Mesenchymal stem cell (in vitro differentiated cells and primary cell): ENCODE measurements at regions not wholly inside any gene's neighbourhood (a gene's known extent, or its start where the extent isn't known, plus 50 kb on each side); places are given as distances from the start of the nearest gene placed in this dataset.
A peak's percentile ranks its signal among the peaks of the same experiment; 100 is the strongest.

Source experiments
- DNase-seq: peaks from one replicate; pipeline ENCODE4 v3.0.0-alpha.2; 2013
- H2AFZ ChIP-seq: one replicate; pipeline ENCODE4 v1.6.1; 2013; ENCODE audit warnings: low read depth, mild to moderate bottlenecking, control low read depth, inconsistent platforms, low read length, moderate library complexity
- H2AK5ac ChIP-seq: 2 replicates; pipeline ENCODE4 v1.6.1; 2013; ENCODE audit warnings: low read length, moderate library complexity, mild to moderate bottlenecking, inconsistent platforms; ENCODE audit not compliant: severe bottlenecking
- H2BK120ac ChIP-seq: one replicate; pipeline ENCODE4 v1.6.1; 2013; ENCODE audit warnings: low read depth, mild to moderate bottlenecking, inconsistent platforms, low read length, moderate library complexity
- H2BK12ac ChIP-seq, 2 experiments: one replicate each; pipeline ENCODE4 v1.6.1; 2013; ENCODE audit warnings: inconsistent platforms in 2 of 2, low read length in 2 of 2, mild to moderate bottlenecking in 2 of 2, moderate library complexity in 2 of 2, control low read depth in 1 of 2
- H2BK15ac ChIP-seq: one replicate; pipeline ENCODE4 v1.6.1; 2013; ENCODE audit warnings: mild to moderate bottlenecking, low read depth, inconsistent platforms; ENCODE audit not compliant: poor library complexity, severe bottlenecking
- H2BK5ac ChIP-seq: 2 replicates; pipeline ENCODE4 v1.6.1; 2013; ENCODE audit warnings: low read depth, mild to moderate bottlenecking, low read length, control low read depth, inconsistent platforms; ENCODE audit not compliant: poor library complexity, severe bottlenecking
- H3K14ac ChIP-seq, 2 experiments: one replicate each; pipeline ENCODE4 v1.6.1; 2013; ENCODE audit warnings: inconsistent platforms in 2 of 2, low read length in 2 of 2, control low read depth in 1 of 2, mild to moderate bottlenecking in 1 of 2, moderate library complexity in 1 of 2
- H3K18ac ChIP-seq, 2 experiments: one replicate each; pipeline ENCODE4 v1.6.1; 2013; ENCODE audit warnings: inconsistent platforms in 2 of 2, low read length in 2 of 2, control low read depth in 1 of 2, low read depth in 1 of 2, mild to moderate bottlenecking in 1 of 2
- H3K23ac ChIP-seq, 2 experiments: one replicate each; pipeline ENCODE4 v1.6.1; 2013; ENCODE audit warnings: inconsistent platforms in 2 of 2, low read length in 2 of 2, mild to moderate bottlenecking in 2 of 2, moderate library complexity in 2 of 2, control low read depth in 1 of 2
- H3K27ac ChIP-seq: 2 replicates; pipeline ENCODE4 v1.5.1; 2013; ENCODE audit warnings: mild to moderate bottlenecking, moderate library complexity, low read length, control low read depth, inconsistent platforms; ENCODE audit not compliant: poor library complexity, severe bottlenecking
- H3K27me3 ChIP-seq, 2 experiments: 2 replicates each; pipeline versions ENCODE4 v1.6.1 to v1.7.0; 2013; ENCODE audit warnings: low read length in 2 of 2, mild to moderate bottlenecking in 2 of 2, moderate library complexity in 2 of 2, control low read depth in 1 of 2, inconsistent platforms in 1 of 2; ENCODE audit not compliant: control insufficient read depth in 1 of 2, insufficient read depth in 1 of 2
- H3K36me3 ChIP-seq, 2 experiments: 2 replicates each; pipeline versions ENCODE4 v1.6.1 to v1.7.0; 2013; ENCODE audit warnings: low read length in 2 of 2, control low read depth in 1 of 2, inconsistent platforms in 1 of 2, low read depth in 1 of 2, mild to moderate bottlenecking in 1 of 2; ENCODE audit not compliant: insufficient read depth in 2 of 2, control insufficient read depth in 1 of 2
- H3K4ac ChIP-seq, 2 experiments: one replicate each; pipeline ENCODE4 v1.6.1; 2013; ENCODE audit warnings: inconsistent platforms in 2 of 2, low read length in 2 of 2, mild to moderate bottlenecking in 2 of 2, moderate library complexity in 2 of 2, control low read depth in 1 of 2, low read depth in 1 of 2
- H3K4me1 ChIP-seq: 2 replicates; pipeline ENCODE4 v1.6.1; 2013; ENCODE audit warnings: low read depth, low read length, control low read depth; ENCODE audit not compliant: control insufficient read depth, insufficient read depth
- H3K4me2 ChIP-seq: 2 replicates; pipeline ENCODE4 v1.6.1; 2013; ENCODE audit warnings: low read length, mild to moderate bottlenecking, inconsistent platforms; ENCODE audit not compliant: poor library complexity, severe bottlenecking
- H3K4me3 ChIP-seq, 2 experiments: 2 replicates each; pipeline versions ENCODE4 v1.5.1 to v1.7.0; 2013; ENCODE audit warnings: low read length in 2 of 2, mild to moderate bottlenecking in 2 of 2, control low read depth in 1 of 2, low read depth in 1 of 2; ENCODE audit not compliant: insufficient read depth in 1 of 2
- H3K79me1 ChIP-seq: replicated peaks from 2 replicates; pipeline ENCODE4 v1.6.1; 2013; ENCODE audit warnings: mild to moderate bottlenecking, control low read depth, low read length, inconsistent platforms; ENCODE audit not compliant: poor library complexity, severe bottlenecking
- H3K9ac ChIP-seq: 2 replicates; pipeline ENCODE4 v1.7.0; 2013; ENCODE audit warnings: mild to moderate bottlenecking, low read length, moderate library complexity
- H3K9me3 ChIP-seq: 2 replicates; pipeline ENCODE4 v1.7.0; 2013; ENCODE audit warnings: mild to moderate bottlenecking, low read length; ENCODE audit not compliant: control insufficient read depth
- H4K8ac ChIP-seq: one replicate; pipeline ENCODE4 v1.6.1; 2013; ENCODE audit warnings: inconsistent platforms, mild to moderate bottlenecking, low read length, moderate library complexity
- H4K91ac ChIP-seq: one replicate; pipeline ENCODE4 v1.6.1; 2013; ENCODE audit warnings: mild to moderate bottlenecking, low read length, inconsistent platforms
- WGBS: methylation state at CpG from one replicate; pipeline ENCODE4 v1.1.7; 2013; ENCODE audit warnings: mixed read lengths; 5-methylcytosine and 5-hydroxymethylcytosine counted together

DNA sequence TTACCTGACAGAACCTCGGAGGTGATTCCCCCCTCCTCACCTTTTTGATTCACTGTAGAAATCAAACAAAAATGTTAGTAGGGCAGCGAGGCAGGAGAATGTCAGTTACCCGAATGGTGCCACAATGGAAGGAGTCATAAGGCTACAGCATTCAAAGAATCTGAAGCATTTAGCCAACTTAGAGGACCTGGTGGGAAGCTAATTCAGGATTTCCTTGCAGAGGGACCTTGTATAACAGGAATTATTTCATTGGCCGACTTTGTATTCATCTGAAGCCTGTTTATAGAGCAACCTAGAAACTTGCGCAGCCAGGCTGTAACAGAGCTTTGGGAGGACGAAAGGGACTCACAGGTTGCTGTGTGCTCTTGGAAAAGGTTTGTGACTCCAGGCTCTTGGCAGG, 129.1 kb upstream of the MMADHC start:
- Histone ChIP-seq H2BK15ac (no peak overlapping the region), H4K91ac (no peak overlapping the region), H3K4me1 (no peaks in the 10 kb centered on the region), H3K36me3 (no peaks in the 10 kb centered on the region), H2BK120ac (no peak overlapping the region), H3K27ac (no peak overlapping the region), H3K9ac (no peak overlapping the region), H2AK5ac (no peak overlapping the region), H3K14ac (no peak overlapping the region), H4K8ac (no peak overlapping the region), H2AFZ (no peak overlapping the region), H3K4me2 (peak overlapping the region; percentile 2), H3K4me3 (no peak overlapping the region), H3K18ac (no peak overlapping the region), H3K79me1 (no peaks in the 10 kb centered on the region), H2BK12ac (peak overlapping the region in 1 of 2 experiments; percentile 10), H3K23ac (no peak overlapping the region), H3K4ac (no peak overlapping the region), H3K27me3 (no peaks in the 10 kb centered on the region), H3K9me3 (no peaks in the 10 kb centered on the region), H2BK5ac (no peak overlapping the region)
- 87% methylated on average over 6 of the region's 6 CpGs for WGBS
- no peak for DNase-seq

DNA sequence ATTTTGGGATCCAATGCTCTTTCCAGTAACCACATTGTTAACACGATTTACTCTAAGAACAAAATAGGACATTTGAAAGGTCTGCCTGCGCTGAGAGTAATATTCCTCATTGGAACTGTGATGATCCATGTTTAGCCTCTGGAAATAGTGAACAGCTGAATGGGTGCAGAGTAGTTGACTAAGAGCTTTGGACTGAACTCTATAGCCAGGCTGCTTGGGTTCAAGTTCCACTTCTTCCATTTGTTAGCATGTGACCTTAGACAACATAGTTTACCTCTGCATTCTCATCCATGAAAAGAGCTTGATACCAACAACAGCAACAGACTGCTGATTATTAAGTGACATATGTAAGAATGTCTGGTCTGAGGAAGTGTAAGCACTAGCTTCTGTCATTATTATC, 128.3 kb upstream of the MMADHC start:
- no peaks in the 10 kb centered on the region for H3K27me3 ChIP-seq
- no peak overlapping the region for H3K27ac ChIP-seq
- no peak for DNase-seq
- no peak overlapping the region for H3K4me2 ChIP-seq
- H3K79me1 ChIP-seq = no peaks in the 10 kb centered on the region
- H3K14ac ChIP-seq = no peak overlapping the region
- no peak overlapping the region for H2BK15ac ChIP-seq
- no peak overlapping the region for H4K91ac ChIP-seq
- no peak overlapping the region for H3K4ac ChIP-seq
- no peaks in the 10 kb centered on the region for H3K9me3 ChIP-seq
- no peaks in the 10 kb centered on the region for H3K4me1 ChIP-seq
- H3K18ac ChIP-seq = no peak overlapping the region
- no peak overlapping the region for H2BK5ac ChIP-seq
- WGBS = 100% methylated on average over 2 of the region's 2 CpGs
- H3K4me3 ChIP-seq = no peak overlapping the region
- no peaks in the 10 kb centered on the region for H3K36me3 ChIP-seq
- no peak overlapping the region for H2BK120ac ChIP-seq
- H3K9ac ChIP-seq = no peak overlapping the region
- H3K23ac ChIP-seq = no peak overlapping the region
- no peak overlapping the region for H4K8ac ChIP-seq
- H2AK5ac ChIP-seq = peak overlapping the region; percentile 34
- H2AFZ ChIP-seq = no peak overlapping the region
- H2BK12ac ChIP-seq = no peak overlapping the region

DNA sequence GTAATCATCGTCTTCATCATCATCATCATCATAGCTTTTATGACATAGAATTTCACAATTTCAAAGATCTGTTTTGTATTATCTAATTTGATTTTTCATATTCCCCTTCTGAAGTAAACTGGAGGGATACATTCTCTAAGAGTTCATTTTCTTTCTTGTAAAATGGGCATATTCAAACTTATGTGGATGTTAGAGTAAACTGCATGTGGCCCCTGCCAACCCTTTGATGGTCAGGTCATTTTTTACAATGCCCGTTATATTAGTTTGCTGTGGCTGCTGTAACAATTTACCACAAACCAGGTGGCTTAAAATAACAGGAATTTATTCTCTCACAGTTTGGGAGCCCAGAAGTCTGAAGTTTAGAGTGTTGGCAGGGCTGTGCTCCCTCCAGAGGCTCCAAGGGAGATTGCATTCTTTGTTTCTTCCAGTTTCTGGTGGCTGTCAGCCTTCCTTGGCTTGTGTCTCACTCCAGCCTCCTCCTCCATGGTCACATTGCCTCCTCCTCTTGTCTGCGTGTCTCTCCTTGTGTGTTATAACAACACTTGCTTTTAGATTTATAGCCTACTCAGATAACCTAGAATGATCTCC, 127.5 kb upstream of the MMADHC start:
- Histone ChIP-seq H3K23ac (no peak overlapping the region), H2BK120ac (no peak overlapping the region), H2BK15ac (no peak overlapping the region), H3K27ac (no peak overlapping the region), H4K91ac (no peak overlapping the region), H2BK12ac (peak overlapping the region in 1 of 2 experiments; percentile 23), H2AK5ac (no peak overlapping the region), H3K4me2 (no peak overlapping the region), H4K8ac (no peak overlapping the region), H3K4ac (no peak overlapping the region), H3K9me3 (no peaks in the 10 kb centered on the region), H3K4me3 (no peak overlapping the region), H2BK5ac (no peak overlapping the region), H3K79me1 (no peaks in the 10 kb centered on the region), H2AFZ (no peak overlapping the region), H3K4me1 (no peaks in the 10 kb centered on the region), H3K14ac (no peak overlapping the region), H3K27me3 (no peaks in the 10 kb centered on the region), H3K18ac (no peak overlapping the region), H3K36me3 (no peaks in the 10 kb centered on the region), H3K9ac (no peak overlapping the region)
- DNase-seq = peak; percentile 56
- 32% methylated on average over 1 of the region's 3 CpGs for WGBS

DNA sequence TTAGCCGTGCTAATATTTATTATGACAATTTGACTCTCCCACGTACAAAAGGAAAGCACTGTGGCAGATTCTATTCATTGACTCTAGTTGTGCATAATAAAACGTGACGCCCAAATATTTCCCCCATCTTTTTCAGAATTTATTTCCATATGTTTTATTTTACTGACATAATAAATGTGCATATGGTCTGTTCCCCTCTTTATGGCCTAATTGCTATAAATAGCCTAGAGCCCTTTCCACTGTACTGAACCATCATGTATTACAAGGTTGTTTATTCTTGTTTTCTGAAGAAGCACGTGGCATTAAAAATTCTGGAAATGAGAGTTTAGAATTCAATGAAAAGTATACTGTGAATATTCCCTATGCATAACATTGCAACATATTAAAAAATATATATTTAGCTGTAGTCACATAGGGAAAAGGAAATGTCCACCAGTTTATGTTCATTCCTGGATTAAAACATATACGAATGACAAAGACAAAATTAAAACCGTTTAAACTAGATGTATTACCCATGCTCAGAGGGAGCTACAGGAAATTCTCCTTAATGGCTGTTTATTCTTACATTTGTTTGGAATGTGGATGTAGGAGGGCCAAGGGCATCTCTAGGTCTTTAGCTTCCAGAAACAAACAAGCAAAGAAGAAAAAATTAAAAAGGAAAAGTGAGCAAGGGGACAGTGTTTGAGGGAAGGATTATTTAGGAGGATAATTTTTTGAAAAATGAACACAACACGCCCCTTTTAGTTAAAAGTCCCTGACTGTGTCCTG, 122.1 kb upstream of the MMADHC start:
- H3K23ac ChIP-seq = no peak overlapping the region
- WGBS = 86% methylated on average over 3 of the region's 8 CpGs
- H2AFZ ChIP-seq = no peak overlapping the region
- no peaks in the 10 kb centered on the region for H3K79me1 ChIP-seq
- H3K9me3 ChIP-seq = no peaks in the 10 kb centered on the region
- no peak overlapping the region for H3K9ac ChIP-seq
- no peaks in the 10 kb centered on the region for H3K27me3 ChIP-seq
- no peaks in the 10 kb centered on the region for H3K4me1 ChIP-seq
- H3K4me3 ChIP-seq = no peak overlapping the region
- H3K4ac ChIP-seq = peak overlapping the region in 1 of 2 experiments; percentile 32
- H4K91ac ChIP-seq = no peak overlapping the region
- H2AK5ac ChIP-seq = no peak overlapping the region
- peak; percentile 18 for DNase-seq
- H4K8ac ChIP-seq = no peak overlapping the region
- H3K18ac ChIP-seq = no peak overlapping the region
- no peak overlapping the region for H2BK120ac ChIP-seq
- H3K14ac ChIP-seq = no peak overlapping the region
- no peak overlapping the region for H3K4me2 ChIP-seq
- peak overlapping the region in 1 of 2 experiments; percentile 59 for H2BK12ac ChIP-seq
- no peak overlapping the region for H2BK5ac ChIP-seq
- H3K27ac ChIP-seq = no peak overlapping the region
- H2BK15ac ChIP-seq = no peak overlapping the region
- no peaks in the 10 kb centered on the region for H3K36me3 ChIP-seq
